SK-N-SH (cell line): ENCODE measurements at regions not wholly inside any gene's neighbourhood (a gene's known extent, or its start where the extent isn't known, plus 50 kb on each side); places are given as distances from the start of the nearest gene placed in this dataset.

Experiments
- CTCF ChIA-PET: fragments of 300-600, 350-600 bp; formaldehyde crosslinking; extraction: SDS; loops from one replicate; lab custom pipeline; 2021; lab: Yijun Ruan, JAX
- POLR2A ChIA-PET: fragments of 350-600 bp; sonication (Branson Sonifier 250); formaldehyde crosslinking; extraction: SDS; loops from one replicate; lab custom pipeline; 2020; ENCODE audit warnings: antibody characterized with exemption, inconsistent platforms; lab: Yijun Ruan, JAX
- DNase-seq: peaks from one replicate; pipeline ENCODE4 v3.0.0; 2012
- H2AFZ ChIP-seq: fragments of 200-600 bp; sonication (generic); 2 replicates; pipeline ENCODE4 v1.8.1; 2016; ENCODE audit warnings: antibody characterized with exemption, mild to moderate bottlenecking, low read depth
- H3F3A ChIP-seq: fragments of 200-600 bp; sonication (generic); replicated peaks from 2 replicates; pipeline ENCODE3; 2016; ENCODE audit warnings: antibody characterized with exemption, mild to moderate bottlenecking; ENCODE audit not compliant: insufficient read depth
- H3K27ac ChIP-seq, 2 experiments: fragments of 200-500 bp in 1 of 2; fragments of 200-600 bp in 1 of 2; sonication (Bioruptor generic) in 1 of 2; sonication (generic), shearing (Covaris generic) in 1 of 2; 2 replicates each; pipeline versions ENCODE4 v1.5.1 to v1.6.1; 2014 to 2016; ENCODE audit warnings: low read depth in 2 of 2, inconsistent platforms in 1 of 2, low read length in 1 of 2, mild to moderate bottlenecking in 1 of 2, mixed read lengths in 1 of 2
- H3K27me3 ChIP-seq: fragments of 200-600 bp; sonication (generic), shearing (Covaris generic); 2 replicates; pipeline ENCODE4 v1.6.1; 2016; ENCODE audit warnings: mixed run types; ENCODE audit not compliant: insufficient read depth
- H3K36me3 ChIP-seq, 2 experiments: fragments of 200-500 bp in 1 of 2; fragments of 200-600 bp in 1 of 2; sonication (Bioruptor generic) in 1 of 2; sonication (generic) in 1 of 2; replicated peaks in 1 of 2; 2 replicates each; pipeline versions ENCODE3 to v1.5.1; 2014 to 2016; ENCODE audit warnings: low read length in 1 of 2, mild to moderate bottlenecking in 1 of 2; ENCODE audit not compliant: insufficient read depth in 2 of 2, control insufficient read depth in 1 of 2
- H3K4me1 ChIP-seq, 2 experiments: fragments of 200-500 bp in 1 of 2; fragments of 200-600 bp in 1 of 2; sonication (Bioruptor generic) in 1 of 2; sonication (generic), shearing (Covaris generic) in 1 of 2; 2 replicates each; pipeline versions ENCODE4 v1.5.1 to v1.6.1; 2014 to 2016; ENCODE audit warnings: low read depth in 1 of 2, low read length in 1 of 2, mixed run types in 1 of 2; ENCODE audit not compliant: insufficient read depth in 2 of 2, control insufficient read depth in 1 of 2
- H3K4me2 ChIP-seq: fragments of 200-600 bp; sonication (generic), shearing (Covaris generic); 2 replicates; pipeline ENCODE4 v1.6.1; 2017; ENCODE audit warnings: mixed run types
- H3K4me3 ChIP-seq, 2 experiments: fragments of 200-500 bp in 1 of 2; fragments of 200-600 bp in 1 of 2; sonication (Bioruptor generic) in 1 of 2; sonication (generic), shearing (Covaris generic) in 1 of 2; 2 replicates each; pipeline versions ENCODE4 v1.5.1 to v1.8.1; 2014 to 2016; ENCODE audit warnings: low read depth in 2 of 2, inconsistent platforms in 1 of 2, low read length in 1 of 2, mild to moderate bottlenecking in 1 of 2, mixed read lengths in 1 of 2, moderate library complexity in 1 of 2
- H3K79me2 ChIP-seq: fragments of 200-600 bp; sonication (generic); 2 replicates; pipeline ENCODE4 v1.8.1; 2017; ENCODE audit warnings: mild to moderate bottlenecking; ENCODE audit not compliant: insufficient read depth
- H3K9ac ChIP-seq: fragments of 200-600 bp; sonication (generic); 2 replicates; pipeline ENCODE4 v1.6.1; 2017; ENCODE audit warnings: mixed run types
- H3K9me2 ChIP-seq: fragments of 200-600 bp; sonication (generic); 2 replicates; pipeline ENCODE4 v1.6.1; 2017; ENCODE audit warnings: mixed run types
- H3K9me3 ChIP-seq: fragments of 200-600 bp; sonication (generic); 2 replicates; pipeline ENCODE4 v1.6.1; 2017; ENCODE audit warnings: mixed run types, mild to moderate bottlenecking, moderate library complexity
- H4K20me1 ChIP-seq: fragments of 200-600 bp; sonication (generic); 2 replicates; pipeline ENCODE4 v1.6.1; 2017; ENCODE audit warnings: mild to moderate bottlenecking, mixed run types; ENCODE audit not compliant: insufficient read depth
- EP300 ChIP-seq, 2 experiments: IDR thresholded peaks; 2 replicates each; pipeline versions ENCODE4 v1.4.0 to v1.6.1; 2012; ENCODE audit warnings: borderline replicate concordance in 1 of 2, low read depth in 1 of 2, low read length in 1 of 2
- EZH2phosphoT487 ChIP-seq: fragments of 200-600 bp; sonication (generic); IDR thresholded peaks from 2 replicates; pipeline ENCODE4 v1.6.1; 2017; ENCODE audit warnings: low read depth, mixed run types, mild to moderate bottlenecking, antibody characterized with exemption, moderate library complexity, borderline replicate concordance
- FOSL2 ChIP-seq: IDR thresholded peaks from 2 replicates; pipeline ENCODE4 v1.4.0; 2012; ENCODE audit warnings: low read depth, mild to moderate bottlenecking, moderate library complexity, borderline replicate concordance
- FOXJ3 ChIP-seq: sonication (generic); formaldehyde crosslinking; IDR thresholded peaks from 2 replicates; pipeline ENCODE4 v1.5.1; 2020; ENCODE audit warnings: mild to moderate bottlenecking, missing genetic modification reagents
- FOXM1 ChIP-seq: IDR thresholded peaks from 2 replicates; pipeline ENCODE4 v1.4.0; 2012; ENCODE audit warnings: low read depth, mild to moderate bottlenecking
- IRF3 ChIP-seq: fragments of 150-350 bp; IDR thresholded peaks from 2 replicates; pipeline ENCODE4 v1.6.1; 2016; ENCODE audit warnings: mild to moderate bottlenecking, low read depth, low read length
- MAX ChIP-seq: IDR thresholded peaks from 2 replicates; pipeline ENCODE4 v1.4.0; 2012; ENCODE audit warnings: low read depth
- MEF2A ChIP-seq: IDR thresholded peaks from 2 replicates; pipeline ENCODE4 v1.4.0; 2012; ENCODE audit warnings: low read depth, borderline replicate concordance
- MXI1 ChIP-seq: IDR thresholded peaks from 2 replicates; pipeline ENCODE4 v1.6.1; 2012; ENCODE audit warnings: mild to moderate bottlenecking, low read depth, low read length, improper control_type of control experiment
- NFIC ChIP-seq: IDR thresholded peaks from 2 replicates; pipeline ENCODE4 v1.4.0; 2012; ENCODE audit warnings: borderline replicate concordance
- REST ChIP-seq: IDR thresholded peaks from 2 replicates; pipeline ENCODE4 v1.6.1; 2012; ENCODE audit warnings: mild to moderate bottlenecking, low read depth, low read length, moderate library complexity
- RFX5 ChIP-seq: IDR thresholded peaks from 2 replicates; pipeline ENCODE4 v1.6.1; 2012; ENCODE audit warnings: mild to moderate bottlenecking, improper control_type of control experiment, low read length
- SMC3 ChIP-seq: IDR thresholded peaks from 2 replicates; pipeline ENCODE4 v1.6.1; 2012; ENCODE audit warnings: low read depth, low read length, improper control_type of control experiment
- TCF12 ChIP-seq: IDR thresholded peaks from 2 replicates; pipeline ENCODE4 v1.4.0; 2012
- USF1 ChIP-seq: IDR thresholded peaks from 2 replicates; pipeline ENCODE4 v1.4.0; 2012; ENCODE audit warnings: low read depth, borderline replicate concordance
- YY1 ChIP-seq: IDR thresholded peaks from 2 replicates; pipeline ENCODE4 v1.4.0; 2012; ENCODE audit warnings: low read depth, mild to moderate bottlenecking
- ZBTB33 ChIP-seq: IDR thresholded peaks from 2 replicates; pipeline ENCODE4 v1.4.0; 2012; ENCODE audit warnings: low read depth, borderline replicate concordance
- WGBS: methylation state at CpG from one replicate; pipeline ENCODE4 v1.1.6; 2017; ENCODE audit warnings: low lambda C conversion rate; 5-methylcytosine and 5-hydroxymethylcytosine counted together

- no peak for TF ChIP-seq EP300 (IDR thresholded peaks at IDR 0.05; ENCODE audit: borderline replicate concordance in 1 of 2, low read depth in 1 of 2, low read length in 1 of 2)
- no peak for TF ChIP-seq EZH2phosphoT487
- no peak for TF ChIP-seq RFX5
- TF ChIP-seq ZBTB33: no peak
- no peak for TF ChIP-seq FOXM1
Measured at GRCh38 chr1:14519976-14520375, 78.5 kb upstream of the KAZN start (continued).

GRCh38 chr1:14520514-14521163 lies 77.8 kb upstream of the KAZN start:
- no peaks in the 10 kb centered on the region for H3K27me3 ChIP-seq
- DNase-seq: no peak
- POLR2A ChIA-PET: no interaction called here
- H4K20me1 ChIP-seq: no peaks in the 10 kb centered on the region
- H3K79me2 ChIP-seq: no peaks in the 10 kb centered on the region
- no peaks in the 10 kb centered on the region for H3K4me1 ChIP-seq
- H3K9me2 ChIP-seq: no peaks in the 10 kb centered on the region
- TF ChIP-seq MAX (no peak), ZBTB33 (no peak), MXI1 (no peak), REST (no peak), IRF3 (no peak), SMC3 (no peak), MEF2A (no peak), FOXJ3 (CRISPR knock-in tag) (no peak), EP300 (IDR thresholded peaks at IDR 0.05; ENCODE audit: borderline replicate concordance in 1 of 2, low read depth in 1 of 2, low read length in 1 of 2) (no peak), YY1 (no peak), NFIC (no peak), FOSL2 (no peak), USF1 (no peak), TCF12 (no peak)
- H3K36me3 ChIP-seq: no peaks in the 10 kb centered on the region
- no peaks in the 10 kb centered on the region for H3K9me3 ChIP-seq
- no peak overlapping the region for H3K4me2 ChIP-seq
- CTCF ChIA-PET: interaction anchor here (1.5 kb wide), 1 partner anchor 8 kb away, joined by 3 read pairs; no protein-coding TSS in a partner anchor
- no peak overlapping the region for H3K9ac ChIP-seq
- H3F3A ChIP-seq: no peaks in the 10 kb centered on the region
- 22% methylated on average over 4 of the region's 4 CpGs for WGBS
- no peak overlapping the region for H3K4me3 ChIP-seq
- H3K27ac ChIP-seq: no peak overlapping the region
- no peak overlapping the region for H2AFZ ChIP-seq
